ENCODE measurements at regions not wholly inside any gene's neighbourhood (a gene's known extent, or its start where the extent isn't known, plus 50 kb on each side); places are given as distances from the start of the nearest gene placed in this dataset.
"Not testable (repeated sequence)": the region's sequence is repeated elsewhere in the genome, so short reads cannot be mapped to it uniquely, and the experiment has no call there.

DNA sequence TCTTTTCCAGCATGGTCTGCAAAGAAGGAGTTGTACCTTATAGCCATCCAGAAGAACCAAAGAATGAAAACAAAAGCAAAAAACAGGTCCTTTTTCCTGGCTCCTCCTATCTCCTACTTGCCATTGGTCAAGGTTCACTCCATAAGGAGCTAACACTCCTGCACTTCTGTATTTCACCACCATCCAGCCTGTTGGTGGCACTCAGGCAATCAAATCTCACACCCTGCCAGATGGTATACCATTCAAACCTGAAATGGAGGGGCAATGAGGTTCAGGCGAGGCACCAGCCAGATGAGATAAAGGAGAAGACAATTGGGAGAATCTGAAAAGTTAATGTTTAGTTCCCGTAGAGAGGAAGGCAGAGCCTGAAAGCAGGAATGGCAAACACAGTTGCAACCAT is 203.8 kb downstream of the ALDH8A1 start:
- no peak for DNase-seq (ENCODE audit: low read depth, low spot score)
- no peak overlapping the region for H3K27ac ChIP-seq

DNA sequence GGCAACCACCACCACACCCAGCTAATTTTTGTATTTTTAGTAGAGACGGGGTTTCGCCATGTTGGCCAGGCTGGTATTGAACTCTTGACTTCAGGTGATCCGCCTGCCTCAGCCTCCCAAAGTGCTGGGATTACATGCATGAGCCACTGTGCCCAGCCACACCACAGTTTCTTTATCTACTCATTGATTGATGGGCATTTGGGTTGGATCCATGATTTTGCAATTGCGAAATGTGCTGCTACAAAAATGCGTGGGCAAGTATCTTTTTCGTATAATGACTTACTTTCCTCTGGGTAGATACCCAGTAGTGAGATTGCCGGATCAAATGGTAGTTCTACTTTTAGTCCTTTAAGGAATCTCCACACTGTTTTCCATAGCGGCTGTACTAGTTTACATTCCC is 204.7 kb downstream of the ALDH8A1 start:
- DNase-seq (ENCODE audit: low read depth, low spot score); H3K27ac ChIP-seq: not testable (repeated sequence)

- no peak overlapping the region for H3K27ac ChIP-seq
- DNase-seq (ENCODE audit: low read depth, low spot score) = no peak
Measured at GRCh38 chr6:134744301-134744700, 205.6 kb downstream of the ALDH8A1 start.

DNA sequence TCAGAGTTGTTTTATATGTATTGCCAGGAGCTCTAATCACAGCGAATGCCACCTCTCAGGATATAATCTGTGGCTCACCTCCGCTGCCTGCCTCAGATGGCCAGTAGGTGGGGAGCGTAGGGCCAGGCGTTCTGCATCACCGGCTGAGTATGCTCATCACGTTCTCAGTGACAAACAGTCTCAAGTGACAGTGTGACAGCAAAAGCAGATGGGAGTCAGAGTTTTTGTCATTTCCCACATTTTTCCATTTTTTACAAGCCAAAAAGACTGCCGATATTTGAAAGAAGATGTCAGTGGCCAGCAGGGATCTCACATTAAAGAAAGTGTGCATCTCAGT is 208.7 kb downstream of the ALDH8A1 start:
- no peak overlapping the region for H3K27ac ChIP-seq
- DNase-seq (ENCODE audit: low read depth, low spot score) = no peak

DNA sequence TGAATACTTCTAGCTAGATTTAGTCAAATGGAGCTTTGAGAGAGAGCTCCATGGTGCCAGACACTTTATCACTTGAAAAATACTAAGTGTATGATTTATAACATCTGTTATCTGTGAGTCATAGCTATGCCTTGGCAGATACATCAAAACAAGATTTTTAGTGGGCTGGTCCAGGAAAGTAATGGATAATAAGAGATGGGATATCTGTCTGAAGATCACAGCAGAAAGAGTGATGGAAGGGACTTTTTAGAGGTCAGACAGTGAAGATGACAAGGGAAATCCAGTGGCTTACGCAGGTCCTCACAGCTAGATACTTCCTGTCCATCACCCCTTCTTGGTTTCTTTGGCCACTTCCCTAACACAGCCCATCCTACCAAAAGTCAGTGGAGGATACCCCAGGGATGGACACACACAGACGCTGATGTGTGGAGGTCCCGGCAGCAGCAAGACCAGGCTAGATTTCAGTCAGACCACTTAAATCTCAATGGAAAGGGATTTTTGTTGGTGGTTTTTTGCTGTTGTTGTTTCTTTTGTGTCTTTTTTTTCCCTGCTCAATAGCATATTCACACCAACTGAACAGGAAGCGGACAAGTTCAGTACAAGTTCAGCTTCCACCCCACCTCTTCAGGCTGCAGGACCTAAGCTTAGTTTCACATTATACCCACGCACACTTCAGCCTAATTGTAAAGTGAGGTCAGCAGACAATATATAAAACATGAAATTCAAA is 209.3 kb downstream of the ALDH8A1 start:
- H3K27ac ChIP-seq = no peak overlapping the region
- no peak for DNase-seq (ENCODE audit: low read depth, low spot score)

DNA sequence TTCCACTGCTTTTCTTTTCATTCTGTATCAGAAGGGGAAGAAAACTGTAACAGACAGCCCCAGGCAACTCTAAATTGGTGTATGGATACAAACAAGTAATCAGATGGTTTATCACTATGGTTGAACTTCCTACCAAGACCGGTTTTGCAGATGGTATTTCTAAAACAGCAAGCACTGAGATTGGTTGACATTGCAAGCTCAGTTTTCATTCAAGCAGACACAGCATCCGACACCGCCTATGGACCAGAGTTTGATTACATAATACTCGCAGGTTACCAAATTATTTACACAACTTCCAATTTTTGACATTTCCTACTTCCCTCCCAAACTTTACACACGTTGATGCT is 209.9 kb downstream of the ALDH8A1 start:
- DNase-seq (ENCODE audit: low read depth, low spot score) = no peak
- H3K27ac ChIP-seq = no peak overlapping the region

- DNase-seq (ENCODE audit: low read depth, low spot score) = no peak
- H3K27ac ChIP-seq = no peak overlapping the region
Measured at GRCh38 chr6:134739299-134740026, 210.4 kb downstream of the ALDH8A1 start.

GRCh38 chr6:134738211-134738885 is 211.6 kb downstream of the ALDH8A1 start:
- DNase-seq (ENCODE audit: low read depth, low spot score) = no peak
- H3K27ac ChIP-seq = no peak overlapping the region

- no peak for DNase-seq (ENCODE audit: low read depth, low spot score)
- H3K27ac ChIP-seq = no peak overlapping the region
Measured at GRCh38 chr6:134735461-134735860, 214.4 kb downstream of the ALDH8A1 start.

- no peak for DNase-seq (ENCODE audit: low read depth, low spot score)
- no peak overlapping the region for H3K27ac ChIP-seq
Measured at GRCh38 chr6:134734312-134734869, 215.5 kb downstream of the ALDH8A1 start.

DNA sequence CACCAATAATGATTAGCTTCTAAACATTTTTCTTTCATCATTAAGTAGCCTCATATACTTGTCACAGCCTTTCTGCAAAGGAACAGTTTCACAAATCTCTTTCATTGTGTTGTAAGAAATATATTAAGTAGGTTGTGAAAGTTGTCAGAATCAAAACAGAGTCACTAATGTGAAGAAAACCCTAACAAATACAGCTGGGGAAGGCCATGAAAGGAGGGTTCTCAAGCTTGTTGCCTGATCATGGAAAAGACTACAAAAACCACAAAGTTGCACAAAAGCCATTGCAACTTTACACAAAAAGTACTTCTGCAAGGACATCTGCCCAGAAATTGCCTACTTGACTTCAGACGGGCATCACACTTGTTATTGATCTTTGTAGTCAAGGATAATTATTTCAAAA is 216.1 kb downstream of the ALDH8A1 start:
- DNase-seq (ENCODE audit: low read depth, low spot score) = no peak
- no peak overlapping the region for H3K27ac ChIP-seq

DNA sequence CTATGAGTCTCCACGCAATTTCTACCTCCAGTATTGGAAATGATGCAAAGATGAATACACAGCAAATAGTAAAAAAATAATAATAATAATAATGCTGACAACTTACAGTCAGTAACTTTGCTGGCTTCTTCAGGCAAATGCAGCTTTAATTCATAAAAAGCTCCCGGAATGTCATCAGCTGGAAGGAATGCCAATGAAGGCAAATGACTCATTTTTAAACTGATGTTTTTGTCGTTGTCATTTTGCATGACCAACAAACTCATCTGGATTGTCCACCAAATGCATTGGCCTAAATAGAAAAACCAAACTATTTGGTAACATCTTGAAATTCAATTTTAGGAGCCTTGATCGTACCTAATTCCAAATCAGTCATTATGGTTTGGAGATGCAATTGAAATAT is 217.1 kb downstream of the ALDH8A1 start:
- DNase-seq (ENCODE audit: low read depth, low spot score) = no peak
- no peak overlapping the region for H3K27ac ChIP-seq

DNA sequence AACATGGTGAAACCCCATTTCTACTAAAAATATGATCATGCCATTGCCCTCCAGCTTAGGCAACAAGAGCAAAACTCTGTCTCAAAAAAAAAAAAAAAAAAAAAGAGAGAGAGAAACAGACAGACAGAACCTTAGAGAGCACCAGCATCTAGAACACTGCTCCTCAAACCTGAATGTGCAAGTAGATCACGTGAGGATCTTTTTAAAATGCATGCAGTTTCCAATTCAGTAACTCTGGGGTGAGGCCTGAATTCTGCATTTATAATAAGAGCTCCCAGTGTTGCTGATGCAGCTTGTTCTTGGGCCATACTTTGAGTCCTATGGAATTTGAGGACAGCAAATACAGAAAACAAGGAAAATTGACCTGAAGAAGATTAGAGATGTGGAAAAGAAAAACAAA is 218.3 kb downstream of the ALDH8A1 start:
- DNase-seq (ENCODE audit: low read depth, low spot score) = no peak
- no peak overlapping the region for H3K27ac ChIP-seq

- no peak overlapping the region for H3K27ac ChIP-seq
- DNase-seq (ENCODE audit: low read depth, low spot score) = no peak
Measured at GRCh38 chr6:134730013-134730412, 219.9 kb downstream of the ALDH8A1 start.

- DNase-seq (ENCODE audit: low read depth, low spot score) = no peak
Measured at GRCh38 chr6:134729561-134729960, 220.3 kb downstream of the ALDH8A1 start.

DNA sequence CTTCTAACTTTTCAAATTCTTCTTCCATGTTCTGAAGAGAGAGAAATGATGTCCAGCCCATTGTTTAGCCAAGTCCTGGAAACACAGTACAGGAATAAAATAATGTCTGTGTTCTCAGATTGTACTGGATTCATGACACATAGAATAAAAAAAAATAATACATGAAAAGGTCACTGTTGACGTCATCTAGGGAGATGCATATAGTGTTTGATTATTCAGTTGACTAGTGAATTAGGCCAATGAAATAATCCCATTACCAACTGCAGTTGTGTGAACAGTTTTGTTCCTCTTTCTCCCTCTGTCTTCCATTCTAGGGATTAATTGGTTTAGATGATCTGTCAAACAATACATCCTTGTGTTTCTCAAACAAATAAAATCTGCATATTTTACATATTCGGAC is 222.8 kb downstream of the ALDH8A1 start:
- H3K27ac ChIP-seq = no peak overlapping the region

More at GRCh38 chr6:134729561-134729960, 220.3 kb downstream of the ALDH8A1 start:
- no peak overlapping the region for H3K27ac ChIP-seq

DNA sequence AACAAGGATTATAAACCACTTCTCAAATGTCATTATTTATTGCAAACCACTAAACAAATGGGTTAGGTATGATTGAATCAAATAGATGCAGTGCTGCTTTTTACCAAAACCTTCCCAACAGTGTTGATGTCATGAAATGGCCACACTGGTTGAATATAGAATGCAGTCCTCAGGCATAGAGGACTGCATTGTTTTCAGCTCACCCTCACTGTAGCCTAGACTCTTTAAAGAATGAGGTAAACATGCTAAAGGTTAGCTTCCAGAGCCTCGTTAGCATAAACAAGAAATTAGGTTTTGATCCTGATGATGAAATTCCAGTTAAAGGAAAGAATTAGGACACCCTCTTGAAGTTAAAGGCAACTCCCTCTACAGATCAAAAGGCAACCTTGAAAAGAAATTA is 224.3 kb downstream of the ALDH8A1 start:
- no peak overlapping the region for H3K27ac ChIP-seq
- no peak for DNase-seq (ENCODE audit: low read depth, low spot score)

More for the DNA sequence above, 222.8 kb downstream of the ALDH8A1 start:
- no peak for DNase-seq (ENCODE audit: low read depth, low spot score)

DNA sequence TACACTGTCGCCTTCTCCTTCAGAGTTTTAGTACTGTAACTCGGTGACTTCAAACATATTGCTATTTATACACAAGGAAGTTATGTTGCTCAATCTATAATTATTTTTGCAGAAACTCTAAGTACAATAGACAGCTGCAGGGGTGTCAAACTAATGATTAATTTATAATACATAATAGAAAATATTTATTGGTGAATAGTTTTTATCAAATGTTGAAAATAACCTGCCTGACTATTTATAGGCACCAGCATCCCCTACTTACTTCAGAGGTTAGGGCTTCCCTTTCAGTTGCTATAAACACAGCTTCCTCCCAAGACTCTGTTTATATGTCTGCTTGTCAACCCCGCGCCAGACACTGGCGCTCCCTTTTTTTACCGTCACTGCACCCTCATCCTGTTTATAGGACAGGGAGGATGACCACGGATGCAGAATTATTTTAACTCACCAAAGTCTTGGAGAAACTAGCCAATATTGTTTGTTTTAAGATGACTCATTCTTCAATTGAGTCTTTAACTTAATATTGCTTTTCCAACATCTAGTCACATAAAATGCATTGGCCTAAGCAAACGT is 225.0 kb downstream of the ALDH8A1 start:
- no peak overlapping the region for H3K27ac ChIP-seq
- no peak for DNase-seq (ENCODE audit: low read depth, low spot score)

- no peak overlapping the region for H3K27ac ChIP-seq
- DNase-seq (ENCODE audit: low read depth, low spot score) = no peak
Measured at GRCh38 chr6:134723081-134723871, 226.6 kb downstream of the ALDH8A1 start.

All from epithelial cell of prostate (primary cell).